Stimulated activated naive CD8-positive, alpha-beta T cell treated with anti-CD3 and anti-CD28 coated beads, Interleukin-15, amount 100 ng/mL, for 72 hours (primary cell): ENCODE measurements at regions not wholly inside any gene's neighbourhood (a gene's known extent, or its start where the extent isn't known, plus 50 kb on each side); places are given as distances from the start of the nearest gene placed in this dataset.
"Not testable (repeated sequence)": the region's sequence is repeated elsewhere in the genome, so short reads cannot be mapped to it uniquely, and the experiment has no call there.

ENCODE experiments used
- ATAC-seq: fragments of 150-1000 bp; cut with Tn5 transposase; 2 replicates; pipeline ENCODE4 v1.10.0; 2021; ENCODE audit warnings: mild to moderate bottlenecking, moderate library complexity
- DNase-seq, 2 donors: peaks; one replicate each; pipeline ENCODE4 v3.0.0; 2021 to 2022
- H3K27ac Mint-ChIP-seq, 2 donors: one replicate each; pipeline ENCODE4 v1.8.0; 2022; ENCODE audit warnings: mild to moderate bottlenecking in 2 of 2, mixed read lengths in 2 of 2, moderate library complexity in 2 of 2
- H3K27me3 Mint-ChIP-seq: one replicate; pipeline ENCODE4 v1.8.0; 2022; ENCODE audit warnings: mixed read lengths
- H3K4me1 Mint-ChIP-seq: one replicate; pipeline ENCODE4 v1.8.0; 2022; ENCODE audit warnings: mild to moderate bottlenecking, mixed read lengths
- H3K4me3 Mint-ChIP-seq, 2 donors: one replicate each; pipeline ENCODE4 v1.8.0; 2022; ENCODE audit warnings: mild to moderate bottlenecking in 2 of 2, mixed read lengths in 2 of 2, moderate library complexity in 1 of 2
- H3K9me3 Mint-ChIP-seq, 2 donors: one replicate each; pipeline ENCODE4 v1.8.0; 2022; ENCODE audit warnings: mixed read lengths in 2 of 2

- Mint-ChIP-seq H3K27ac (no peak overlapping the region), H3K4me3 (no peak overlapping the region), H3K9me3 (no peaks in the 10 kb centered on the region), H3K27me3 (no peaks in the 10 kb centered on the region), H3K4me1 (peaks cover 39% of the 10 kb centered on the region)
- ATAC-seq (no peak), DNase-seq (no peak)
Observed at GRCh38 chr6:134438837-134439236, 120.9 kb upstream of the SGK1 start.

- peak overlapping the region; percentile 96 for H3K27ac Mint-ChIP-seq
Observed at GRCh38 chr6:134437376-134437775, 119.5 kb upstream of the SGK1 start.

GRCh38 chr6:134436950-134437349 is 119.0 kb upstream of the SGK1 start:
- peak; percentile 18 for ATAC-seq
- H3K4me3 Mint-ChIP-seq, result peak overlapping the region; percentile 60 to 67
- no peaks in the 10 kb centered on the region for H3K27me3 Mint-ChIP-seq
- no peak for DNase-seq
- no peaks in the 10 kb centered on the region for H3K9me3 Mint-ChIP-seq
- peak overlapping the region; percentile 96 for H3K27ac Mint-ChIP-seq
- H3K4me1 Mint-ChIP-seq, result peaks cover 39% of the 10 kb centered on the region

More at GRCh38 chr6:134437376-134437775, 119.5 kb upstream of the SGK1 start:
- peak overlapping the region; percentile 60 to 67 for H3K4me3 Mint-ChIP-seq
- H3K9me3 Mint-ChIP-seq, result no peaks in the 10 kb centered on the region
- DNase-seq (peak; percentile 34 to 59), ATAC-seq (peak; percentile 81)
- no peaks in the 10 kb centered on the region for H3K27me3 Mint-ChIP-seq
- peaks cover 39% of the 10 kb centered on the region for H3K4me1 Mint-ChIP-seq

DNA sequence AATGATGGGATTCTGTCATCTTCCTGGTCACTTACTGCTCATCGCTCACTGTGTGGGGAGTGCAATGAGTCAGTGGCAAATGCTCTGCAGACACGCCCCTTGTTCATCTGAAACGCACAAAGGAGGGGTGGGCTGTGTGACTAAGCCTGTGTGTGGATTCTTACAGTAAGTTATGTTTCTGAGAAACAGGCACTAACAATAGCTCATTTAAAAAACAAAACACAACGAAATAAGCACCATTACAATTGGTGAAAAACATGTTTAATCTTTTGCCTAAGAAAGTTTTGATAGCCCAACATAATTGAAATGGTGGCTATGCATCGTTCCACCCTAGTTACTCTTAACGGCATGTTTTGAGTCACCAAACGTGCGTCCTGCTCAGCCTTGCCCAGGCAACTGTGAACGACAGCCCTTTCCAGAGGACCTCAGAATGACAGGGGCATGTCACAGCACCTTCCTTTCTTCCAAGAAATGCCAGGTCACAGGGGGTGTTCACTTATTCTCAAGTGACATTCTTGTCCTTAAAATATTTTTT is 118.4 kb upstream of the SGK1 start:
- H3K4me1 Mint-ChIP-seq, result peaks cover 39% of the 10 kb centered on the region
- H3K27me3 Mint-ChIP-seq, result no peaks in the 10 kb centered on the region
- peak overlapping the region; percentile 96 for H3K27ac Mint-ChIP-seq
- no peaks in the 10 kb centered on the region for H3K9me3 Mint-ChIP-seq
- DNase-seq (peak; percentile 53 to 82), ATAC-seq (peak; percentile 95)
- peak overlapping the region; percentile 60 to 67 for H3K4me3 Mint-ChIP-seq

DNA sequence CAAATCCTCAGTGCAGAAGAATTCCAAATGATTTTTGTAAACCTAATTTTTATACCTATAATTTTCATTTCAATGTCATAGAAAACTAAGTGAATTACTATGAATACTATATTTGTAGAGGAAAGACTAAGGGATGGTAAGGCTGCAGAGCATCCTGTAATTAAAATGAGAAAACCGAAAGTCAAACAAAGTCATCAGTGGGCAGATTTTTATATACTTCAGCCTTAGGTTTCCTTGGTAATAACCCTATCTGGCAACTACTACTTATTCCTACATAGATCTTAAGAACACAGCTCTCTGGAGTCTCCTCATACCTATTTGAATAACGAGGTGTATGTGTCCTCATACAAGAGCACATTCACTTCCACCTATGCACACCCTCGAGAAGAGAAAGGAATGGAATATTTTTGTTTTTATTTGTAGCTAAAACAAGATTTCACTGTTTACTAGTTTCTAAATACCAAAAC is 117.9 kb upstream of the SGK1 start:
- H3K4me3 Mint-ChIP-seq, result peak overlapping the region; percentile 60 to 67
- H3K4me1 Mint-ChIP-seq, result peaks cover 39% of the 10 kb centered on the region
- no peak for DNase-seq
- ATAC-seq, result peak; percentile 4
- peak overlapping the region; percentile 96 for H3K27ac Mint-ChIP-seq
- H3K9me3 Mint-ChIP-seq, result no peaks in the 10 kb centered on the region
- no peaks in the 10 kb centered on the region for H3K27me3 Mint-ChIP-seq

DNA sequence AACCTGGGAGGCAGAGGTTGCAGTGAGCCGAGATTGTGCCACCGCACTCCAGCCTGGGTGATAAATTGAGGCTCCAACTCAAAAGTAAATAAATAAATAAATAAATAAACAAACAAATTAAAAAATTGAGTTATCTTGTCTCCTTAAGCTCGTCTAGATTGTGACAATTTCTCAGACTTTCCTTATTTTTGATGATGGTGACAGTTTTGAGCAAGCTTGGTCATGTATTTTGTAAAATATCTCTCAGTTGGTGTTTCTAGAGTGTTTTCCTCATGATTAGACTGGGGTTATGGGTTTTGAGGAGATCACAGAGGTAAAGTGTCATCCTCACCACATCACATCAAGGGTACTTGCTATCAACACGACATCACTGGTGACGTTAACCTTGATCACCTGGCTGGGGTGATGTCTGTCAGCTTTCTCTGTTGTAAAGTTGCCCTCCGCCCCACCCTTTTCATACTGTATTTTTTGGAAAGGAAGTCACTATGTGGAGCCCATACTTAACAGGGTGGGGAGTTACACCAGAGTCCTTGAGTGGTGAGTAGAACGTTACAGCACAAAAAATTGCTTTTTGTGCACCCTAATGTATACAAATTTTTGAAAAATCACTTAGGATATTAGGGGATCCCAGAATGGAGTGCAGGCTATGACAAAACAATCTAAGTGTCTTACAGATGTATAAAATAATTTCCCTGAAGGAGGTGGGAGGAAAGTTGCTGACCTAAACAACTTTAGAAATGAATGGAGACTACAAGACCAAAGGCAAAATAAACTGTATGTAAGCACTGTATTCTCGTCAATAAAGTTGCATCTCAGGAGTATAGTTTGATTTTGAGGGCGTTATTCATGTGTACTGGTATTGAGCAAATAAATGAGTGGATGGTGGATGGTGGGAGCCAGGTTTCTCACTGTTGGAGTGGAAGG is 116.4 kb upstream of the SGK1 start:
- peaks cover 39% of the 10 kb centered on the region for H3K4me1 Mint-ChIP-seq
- H3K9me3 Mint-ChIP-seq, result no peaks in the 10 kb centered on the region
- DNase-seq (no peak), ATAC-seq (no peak)
- H3K27ac Mint-ChIP-seq, result peak overlapping the region in 1 of 2 donors; percentile 36
- no peaks in the 10 kb centered on the region for H3K27me3 Mint-ChIP-seq
- no peak overlapping the region for H3K4me3 Mint-ChIP-seq

DNA sequence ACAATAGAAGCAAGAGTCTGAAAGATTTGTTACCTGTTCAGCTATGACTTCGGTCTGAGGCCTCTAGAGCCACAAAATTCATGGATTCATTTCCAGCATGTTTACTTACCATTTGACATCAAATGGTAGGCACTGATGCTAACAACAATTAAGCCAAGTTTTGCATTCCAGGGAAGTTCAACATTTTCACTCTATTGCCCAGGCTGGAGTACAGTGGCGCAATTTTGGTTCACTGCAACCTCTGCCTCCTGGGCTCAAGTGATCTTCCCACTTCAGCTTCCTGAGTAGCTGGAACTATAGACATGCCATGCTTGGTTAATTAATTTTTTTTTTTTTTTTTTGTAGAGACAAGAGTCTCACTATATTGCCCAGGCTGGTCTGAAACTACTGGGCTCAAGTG is 114.1 kb upstream of the SGK1 start:
- no peak overlapping the region for H3K27ac Mint-ChIP-seq
- H3K27me3 Mint-ChIP-seq, result no peaks in the 10 kb centered on the region
- no peak overlapping the region for H3K4me3 Mint-ChIP-seq
- H3K9me3 Mint-ChIP-seq, result no peaks in the 10 kb centered on the region
- ATAC-seq (no peak), DNase-seq (no peak)
- peaks cover 28% of the 10 kb centered on the region for H3K4me1 Mint-ChIP-seq

DNA sequence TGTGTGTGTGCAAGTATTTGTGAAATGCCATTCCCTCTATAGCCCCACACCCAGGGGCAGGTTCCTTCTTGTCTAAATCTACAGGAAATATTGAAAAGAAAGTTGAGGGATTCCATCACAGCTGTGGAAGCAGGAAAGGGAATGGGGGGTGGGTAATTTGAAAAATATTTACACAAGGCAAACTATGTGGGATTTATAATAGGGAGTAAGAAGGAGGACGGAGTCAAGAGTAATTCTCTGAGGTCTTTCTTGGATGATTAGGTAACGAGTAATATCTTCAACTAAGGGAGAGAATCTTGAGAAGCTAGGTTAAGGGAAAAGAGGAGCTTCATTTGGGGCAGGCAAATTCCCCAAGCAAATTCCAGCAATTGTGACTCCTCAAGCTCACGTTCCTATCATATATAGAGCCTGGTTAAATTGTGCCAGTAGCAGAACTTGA is 113.5 kb upstream of the SGK1 start:
- no peak overlapping the region for H3K27ac Mint-ChIP-seq
- ATAC-seq, result no peak
- H3K27me3 Mint-ChIP-seq, result no peaks in the 10 kb centered on the region
- no peak for DNase-seq
- no peaks in the 10 kb centered on the region for H3K9me3 Mint-ChIP-seq
- peaks cover 22% of the 10 kb centered on the region for H3K4me1 Mint-ChIP-seq
- H3K4me3 Mint-ChIP-seq, result no peak overlapping the region

- no peaks in the 10 kb centered on the region for H3K27me3 Mint-ChIP-seq
- DNase-seq (no peak), ATAC-seq (no peak)
- H3K27ac Mint-ChIP-seq, result no peak overlapping the region
- H3K9me3 Mint-ChIP-seq, result no peaks in the 10 kb centered on the region
- H3K4me3 Mint-ChIP-seq, result no peak overlapping the region
- peaks cover 19% of the 10 kb centered on the region for H3K4me1 Mint-ChIP-seq
Observed at GRCh38 chr6:134429861-134430380, 112.0 kb upstream of the SGK1 start.

GRCh38 chr6:134427721-134428120 is 109.8 kb upstream of the SGK1 start:
- Mint-ChIP-seq H3K9me3 (peaks cover 3 to 5% of the 10 kb centered on the region in 2 donors), H3K27ac (no peak overlapping the region), H3K27me3 (no peaks in the 10 kb centered on the region), H3K4me1 (peaks cover 15% of the 10 kb centered on the region), H3K4me3 (no peak overlapping the region)
- no peak for ATAC-seq
- no peak for DNase-seq

GRCh38 chr6:134426623-134427022 is 108.7 kb upstream of the SGK1 start:
- Mint-ChIP-seq H3K4me3 (no peak overlapping the region), H3K27ac (no peak overlapping the region), H3K4me1 (peaks cover 17% of the 10 kb centered on the region), H3K27me3 (no peaks in the 10 kb centered on the region), H3K9me3 (peaks cover 4 to 7% of the 10 kb centered on the region in 2 donors)
- DNase-seq, result no peak
- no peak for ATAC-seq

GRCh38 chr6:134425917-134426316 is 108.0 kb upstream of the SGK1 start:
- H3K27ac Mint-ChIP-seq, ATAC-seq, H3K27me3 Mint-ChIP-seq, DNase-seq, H3K9me3 Mint-ChIP-seq, H3K4me3 Mint-ChIP-seq: not testable (repeated sequence)
- peaks cover 17% of the 10 kb centered on the region for H3K4me1 Mint-ChIP-seq

- H3K27me3 Mint-ChIP-seq, result no peaks in the 10 kb centered on the region
- H3K27ac Mint-ChIP-seq, result no peak overlapping the region
- no peak for ATAC-seq
- peaks cover 4 to 7% of the 10 kb centered on the region in 2 donors for H3K9me3 Mint-ChIP-seq
- no peak for DNase-seq
- peaks cover 17% of the 10 kb centered on the region for H3K4me1 Mint-ChIP-seq
- H3K4me3 Mint-ChIP-seq, result no peak overlapping the region
Observed at GRCh38 chr6:134425513-134425912, 107.6 kb upstream of the SGK1 start.

DNA sequence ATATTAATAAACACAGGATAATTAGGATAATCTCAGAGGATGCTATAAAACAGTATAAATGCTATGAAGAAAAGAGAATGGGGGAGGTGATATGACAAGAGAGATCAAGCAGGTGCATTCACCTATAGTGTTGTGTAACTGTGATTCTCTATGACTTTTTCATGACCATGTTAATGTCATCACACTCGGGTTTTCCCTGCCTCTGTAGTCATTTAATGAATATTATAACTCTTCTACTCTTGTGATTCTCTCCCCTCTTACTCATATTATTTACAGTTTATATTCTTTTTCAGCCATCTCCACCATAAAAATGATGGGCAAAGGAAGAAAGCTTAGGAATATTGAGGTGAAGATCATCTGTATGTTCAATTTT is 106.9 kb upstream of the SGK1 start:
- ATAC-seq, result peak; percentile 77
- DNase-seq, result no peak
- Mint-ChIP-seq H3K9me3 (peaks cover 4 to 7% of the 10 kb centered on the region in 2 donors), H3K27me3 (no peaks in the 10 kb centered on the region), H3K4me1 (peaks cover 17% of the 10 kb centered on the region), H3K27ac (peak overlapping the region in 1 of 2 donors; percentile 88), H3K4me3 (no peak overlapping the region)

DNA sequence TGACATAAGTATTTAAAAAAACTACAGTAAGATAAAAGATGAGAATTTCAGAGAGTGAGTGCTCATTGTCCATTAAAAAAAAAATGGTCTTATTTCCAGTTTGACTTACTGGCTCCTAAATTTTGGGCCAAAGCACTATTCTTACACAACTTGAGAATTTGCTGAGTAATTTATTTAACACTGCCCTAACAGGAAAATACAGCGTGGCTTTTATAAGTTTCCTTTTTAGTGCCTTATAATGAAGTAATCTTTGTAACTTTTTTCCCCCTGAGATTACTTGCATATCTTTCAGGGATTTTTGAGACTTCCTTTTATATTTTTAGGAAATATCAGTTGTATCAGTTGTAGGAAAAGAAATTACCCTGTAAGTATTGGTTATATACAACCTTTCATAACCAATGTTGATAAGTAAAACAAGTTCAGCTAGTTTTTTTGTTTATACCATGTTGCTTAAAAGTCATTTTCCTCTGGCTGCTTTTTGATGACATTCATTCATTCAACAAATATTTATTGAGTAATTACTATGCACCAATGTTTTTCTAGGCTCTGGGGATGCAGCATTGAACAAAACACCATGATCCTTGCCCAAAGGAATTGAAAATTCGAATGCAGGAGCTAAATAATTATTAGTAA is 106.4 kb upstream of the SGK1 start:
- Mint-ChIP-seq H3K4me3 (no peak overlapping the region), H3K27me3 (no peaks in the 10 kb centered on the region), H3K4me1 (peaks cover 17% of the 10 kb centered on the region), H3K9me3 (peaks cover 4 to 7% of the 10 kb centered on the region in 2 donors), H3K27ac (no peak overlapping the region)
- ATAC-seq, result no peak
- no peak for DNase-seq
